H54 (cell line): ENCODE measurements at regions not wholly inside any gene's neighbourhood (a gene's known extent, or its start where the extent isn't known, plus 50 kb on each side); places are given as distances from the start of the nearest gene placed in this dataset.

Source experiments
- DNase-seq: peaks from one replicate; pipeline ENCODE4 v3.0.0; 2011; ENCODE audit warnings: low spot score, mixed read lengths; ENCODE audit not compliant: insufficient read length
- FAIRE-seq: peaks from 3 replicates; lab custom pipeline; 2011; peaks lifted over from hg19 to GRCh38; lab: Jason Lieb, UNC
- POLR2A ChIP-seq: IDR thresholded peaks from 2 replicates; pipeline ENCODE4 v1.6.1; 2011; ENCODE audit warnings: low read depth, mild to moderate bottlenecking, low read length

DNA sequence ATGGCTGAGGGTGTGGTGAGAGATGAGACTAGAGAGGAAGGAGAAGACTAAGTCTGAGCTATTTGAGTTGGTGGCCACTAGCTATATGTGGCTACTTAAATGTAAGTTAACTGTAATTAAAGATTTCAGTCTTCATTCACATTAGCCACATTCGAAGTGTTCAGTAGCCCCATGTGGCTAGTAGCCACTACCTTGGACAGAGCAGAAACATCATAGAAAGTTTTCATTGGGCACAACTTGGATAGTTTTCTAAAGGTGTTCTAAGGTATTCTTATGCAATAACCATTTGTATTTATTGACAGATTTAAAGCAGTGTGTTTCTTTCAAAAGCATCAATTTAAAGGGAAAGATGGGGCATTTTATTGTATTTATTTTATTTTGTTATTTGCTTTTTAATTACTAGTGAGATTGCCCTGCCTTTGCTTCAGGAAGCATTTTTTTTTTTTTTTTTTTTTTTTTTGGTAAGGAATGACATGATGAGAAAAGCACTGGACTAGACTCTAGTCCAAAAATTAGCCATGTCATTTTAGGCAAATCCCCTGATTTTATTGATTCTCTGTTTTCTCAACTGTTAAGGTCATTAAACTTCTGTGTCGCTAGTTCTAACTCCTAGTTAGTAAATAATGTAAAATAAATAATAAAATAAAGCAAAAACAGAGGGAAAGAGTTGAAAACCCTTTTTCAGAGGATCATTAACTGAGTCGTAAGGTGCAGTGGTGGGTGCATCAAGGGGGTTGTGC, 153.0 kb upstream of the ROBO2 start:
- DNase-seq (no peak), FAIRE-seq (no peak)
- no peak for TF ChIP-seq POLR2A

DNA sequence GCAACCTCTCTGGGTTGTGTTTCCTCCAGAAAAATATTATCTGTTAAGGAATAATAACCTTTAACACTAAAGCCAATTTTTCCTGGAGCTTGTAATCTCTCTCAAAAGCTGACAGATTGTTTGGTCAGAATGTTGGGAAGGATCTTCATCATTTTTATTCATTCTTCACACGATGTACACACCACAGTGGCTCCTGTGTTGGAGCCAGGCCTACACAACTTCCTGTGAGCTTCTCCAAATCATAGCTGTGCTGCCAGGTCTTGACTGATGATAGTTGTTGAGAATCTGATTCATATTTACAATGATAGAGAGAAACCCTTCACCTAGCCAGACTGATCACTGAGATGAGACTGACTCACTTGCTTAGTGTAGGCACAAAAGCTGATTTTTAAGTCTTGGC, 151.0 kb upstream of the ROBO2 start:
- no peak for FAIRE-seq
- no peak for TF ChIP-seq POLR2A
- DNase-seq = no peak

DNA sequence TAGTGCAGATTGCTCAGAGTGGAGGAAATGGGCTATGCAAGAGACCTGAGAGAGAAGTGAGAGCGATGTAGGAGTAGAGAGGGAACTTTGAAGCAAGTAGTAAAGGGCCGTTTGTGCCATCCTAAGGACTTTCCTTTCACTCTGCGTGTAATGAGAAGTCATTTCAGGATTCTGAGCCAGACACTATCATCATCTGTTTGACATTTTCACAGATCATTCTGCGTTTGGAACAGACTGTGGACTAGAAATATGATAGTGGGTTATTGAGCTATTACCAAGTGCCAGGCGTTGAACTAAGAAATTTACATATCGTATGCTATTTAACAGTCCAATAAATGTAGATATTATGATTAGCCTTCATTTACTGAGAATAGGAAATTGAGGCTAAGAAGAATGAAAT, 150.0 kb upstream of the ROBO2 start:
- no peak for TF ChIP-seq POLR2A
- no peak for FAIRE-seq
- no peak for DNase-seq

DNA sequence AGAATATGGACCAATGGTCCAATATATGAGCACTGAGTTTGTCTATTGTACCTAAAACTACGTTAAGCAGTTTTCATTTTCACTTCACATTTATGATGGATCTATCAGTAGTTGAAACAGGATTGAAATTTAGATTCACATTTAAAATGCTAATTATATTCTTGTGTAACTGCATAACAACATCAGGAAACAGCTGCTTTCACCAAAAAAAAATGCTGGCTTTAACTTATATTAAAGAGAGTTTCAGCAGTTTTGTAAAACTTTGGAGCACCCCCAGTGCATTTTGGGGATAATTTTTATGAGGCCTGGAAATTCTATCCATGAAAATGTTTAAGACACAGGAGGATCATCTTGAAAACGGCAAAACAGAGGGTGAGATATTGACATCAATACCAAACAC, 142.8 kb upstream of the ROBO2 start:
- no peak for TF ChIP-seq POLR2A
- FAIRE-seq (no peak), DNase-seq (no peak)

DNA sequence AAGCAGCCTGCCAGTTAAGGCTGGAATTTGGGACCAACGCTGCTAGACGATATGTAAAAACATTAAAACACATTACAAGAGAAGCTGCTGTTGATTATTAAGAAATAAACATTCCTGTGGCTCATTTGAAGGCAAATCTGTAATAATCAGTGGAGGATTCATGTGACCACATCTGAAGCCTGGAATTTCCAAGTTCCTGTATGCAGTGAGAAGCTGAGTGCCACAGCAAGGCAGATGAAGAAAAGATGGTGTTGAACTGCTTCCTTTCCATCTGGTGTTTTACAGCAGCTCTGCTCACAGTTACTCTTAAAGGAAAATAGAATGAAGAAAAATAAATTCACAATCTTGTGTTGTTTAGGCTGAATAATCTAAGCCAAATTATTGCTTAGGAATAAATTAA, 139.3 kb upstream of the ROBO2 start:
- DNase-seq = no peak
- FAIRE-seq = no peak
- no peak for TF ChIP-seq POLR2A

DNA sequence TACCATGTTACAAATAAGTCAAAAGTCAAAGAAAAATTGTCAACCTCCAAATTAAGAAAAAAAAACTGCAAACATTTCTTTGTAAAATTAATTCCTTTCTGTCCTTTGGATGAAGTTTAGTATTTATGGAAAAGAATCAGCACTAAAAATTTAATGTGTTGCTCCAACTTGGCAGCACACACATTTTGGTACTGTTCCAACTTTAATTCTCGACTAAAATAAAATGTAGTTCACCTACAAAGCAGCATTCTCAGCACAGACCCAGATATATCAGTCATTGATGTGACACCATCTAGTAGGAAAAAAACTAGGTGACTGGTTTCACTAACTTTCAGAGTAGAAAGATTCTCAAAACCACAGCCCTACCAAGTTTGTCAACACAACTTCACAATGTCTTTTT, 131.7 kb upstream of the ROBO2 start:
- FAIRE-seq = no peak
- TF ChIP-seq POLR2A = no peak
- DNase-seq = no peak

- no peak for FAIRE-seq
- no peak for DNase-seq
- no peak for TF ChIP-seq POLR2A
Measured at GRCh38 chr3:76912841-76913383, 127.0 kb upstream of the ROBO2 start.

- FAIRE-seq (no peak), DNase-seq (no peak)
- TF ChIP-seq POLR2A = no peak
Measured at GRCh38 chr3:76917436-76917835, 122.5 kb upstream of the ROBO2 start.

GRCh38 chr3:76920511-76920910, 119.4 kb upstream of the ROBO2 start:
- FAIRE-seq = no peak
- DNase-seq = no peak
- no peak for TF ChIP-seq POLR2A

GRCh38 chr3:76923485-76923884, 116.4 kb upstream of the ROBO2 start:
- TF ChIP-seq POLR2A = no peak
- FAIRE-seq (no peak), DNase-seq (no peak)

DNA sequence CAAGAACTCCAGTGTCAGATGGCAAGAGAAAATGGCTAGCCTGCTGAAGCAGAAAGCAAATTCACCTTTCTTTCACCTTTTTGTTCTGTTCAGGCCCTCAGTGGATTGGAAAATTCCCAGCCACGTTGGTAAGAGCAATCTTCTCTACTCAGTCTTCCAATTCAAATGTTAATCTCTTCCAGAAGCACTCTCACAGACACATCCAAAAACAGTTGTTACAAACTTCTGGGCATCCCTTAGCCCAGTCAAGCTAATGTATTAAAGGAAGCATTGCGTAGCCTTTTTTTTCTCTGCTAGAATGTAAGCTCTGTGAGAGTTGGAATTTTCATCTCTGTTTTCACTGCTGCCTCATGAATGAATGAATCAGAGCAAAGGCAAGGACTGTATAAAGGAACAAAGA, 109.2 kb upstream of the ROBO2 start:
- no peak for TF ChIP-seq POLR2A
- no peak for FAIRE-seq
- DNase-seq = no peak

GRCh38 chr3:76933245-76933644, 106.7 kb upstream of the ROBO2 start:
- DNase-seq (no peak), FAIRE-seq (no peak)
- no peak for TF ChIP-seq POLR2A

DNA sequence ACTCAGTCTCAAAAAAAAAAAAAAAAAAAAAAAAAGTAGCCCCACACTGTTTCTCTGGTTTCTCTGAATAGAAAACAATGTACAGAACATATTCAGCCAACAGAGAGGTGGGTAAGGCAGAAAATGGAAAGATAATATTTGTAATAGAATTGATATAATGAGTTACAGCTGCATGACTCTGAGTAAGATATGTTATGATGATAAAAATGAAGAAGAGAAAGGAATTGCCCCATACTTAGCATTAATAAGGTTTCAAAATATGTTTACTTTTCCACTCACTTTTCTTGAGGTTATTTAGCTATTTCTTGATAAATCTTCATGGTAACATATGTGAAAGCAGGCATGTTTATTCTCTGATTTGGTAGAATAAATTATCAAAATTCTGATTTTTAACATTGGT, 100.9 kb upstream of the ROBO2 start:
- no peak for FAIRE-seq
- TF ChIP-seq POLR2A = no peak

GRCh38 chr3:76940181-76940770, 99.6 kb upstream of the ROBO2 start:
- DNase-seq = no peak
- no peak for FAIRE-seq
- no peak for TF ChIP-seq POLR2A

More for the DNA sequence above, 100.9 kb upstream of the ROBO2 start:
- DNase-seq = no peak

DNA sequence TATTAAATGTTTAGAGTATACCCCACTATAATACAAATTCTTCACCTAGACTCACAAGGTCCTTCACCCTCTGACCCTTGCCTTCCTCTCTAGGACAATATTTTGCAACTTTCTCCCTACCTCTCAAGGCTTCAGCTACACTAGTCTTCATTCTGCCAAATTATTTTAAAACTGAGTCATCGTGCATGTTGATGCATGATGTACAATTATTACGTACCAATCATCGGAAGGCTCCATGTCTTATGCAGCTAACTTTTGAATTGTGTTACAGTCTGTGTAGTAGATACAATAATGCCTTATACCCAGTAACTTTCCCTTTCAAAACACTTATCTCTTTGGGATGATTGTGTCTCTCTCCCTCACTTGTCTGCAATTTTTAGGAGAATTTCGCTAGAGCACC, 98.5 kb upstream of the ROBO2 start:
- FAIRE-seq = no peak
- DNase-seq = no peak
- TF ChIP-seq POLR2A = no peak
